Stimulated activated naive CD8-positive, alpha-beta T cell treated with anti-CD3 and anti-CD28 coated beads, Interleukin-15, amount 100 ng/mL, for 72 hours (primary cell): ENCODE measurements at regions not wholly inside any gene's neighbourhood (a gene's known extent, or its start where the extent isn't known, plus 50 kb on each side); places are given as distances from the start of the nearest gene placed in this dataset.

Source experiments
- ATAC-seq: fragments of 150-1000 bp; cut with Tn5 transposase; 2 replicates; pipeline ENCODE4 v1.10.0; 2021; ENCODE audit warnings: mild to moderate bottlenecking, moderate library complexity
- DNase-seq, 2 donors: peaks; one replicate each; pipeline ENCODE4 v3.0.0; 2021 to 2022
- H3K27ac Mint-ChIP-seq, 2 donors: one replicate each; pipeline ENCODE4 v1.8.0; 2022; ENCODE audit warnings: mild to moderate bottlenecking in 2 of 2, mixed read lengths in 2 of 2, moderate library complexity in 2 of 2
- H3K27me3 Mint-ChIP-seq: one replicate; pipeline ENCODE4 v1.8.0; 2022; ENCODE audit warnings: mixed read lengths
- H3K4me1 Mint-ChIP-seq: one replicate; pipeline ENCODE4 v1.8.0; 2022; ENCODE audit warnings: mild to moderate bottlenecking, mixed read lengths
- H3K4me3 Mint-ChIP-seq, 2 donors: one replicate each; pipeline ENCODE4 v1.8.0; 2022; ENCODE audit warnings: mild to moderate bottlenecking in 2 of 2, mixed read lengths in 2 of 2, moderate library complexity in 1 of 2
- H3K9me3 Mint-ChIP-seq, 2 donors: one replicate each; pipeline ENCODE4 v1.8.0; 2022; ENCODE audit warnings: mixed read lengths in 2 of 2

DNA sequence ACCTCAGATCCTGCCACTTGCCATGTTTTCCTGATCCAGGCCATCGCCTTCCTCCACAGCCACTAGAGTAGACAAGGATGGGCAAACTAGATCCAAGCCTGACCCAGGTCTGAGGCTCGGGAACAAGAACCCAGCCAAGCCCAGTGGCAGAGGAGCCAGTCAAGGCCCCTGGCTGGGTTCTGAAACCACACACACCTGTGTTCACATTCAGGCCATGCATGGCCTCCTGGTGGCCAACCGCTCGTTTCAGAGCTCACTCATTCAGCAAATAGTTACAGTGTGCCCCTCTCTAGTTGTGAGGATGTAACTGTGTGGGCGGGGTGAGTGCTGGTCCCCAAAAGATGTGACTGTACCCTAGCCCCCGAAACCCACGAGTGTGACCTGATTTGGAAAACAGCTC, 337.6 kb downstream of the CTTN start:
- Mint-ChIP-seq H3K4me1 (no peaks in the 10 kb centered on the region), H3K27ac (no peak overlapping the region), H3K9me3 (no peaks in the 10 kb centered on the region), H3K27me3 (no peaks in the 10 kb centered on the region), H3K4me3 (no peak overlapping the region)
- no peak for ATAC-seq
- no peak for DNase-seq

GRCh38 chr11:70736461-70736860, 338.1 kb downstream of the CTTN start:
- Mint-ChIP-seq H3K4me1 (no peaks in the 10 kb centered on the region), H3K9me3 (no peaks in the 10 kb centered on the region), H3K27ac (no peak overlapping the region), H3K4me3 (no peak overlapping the region), H3K27me3 (no peaks in the 10 kb centered on the region)
- ATAC-seq = no peak
- no peak for DNase-seq

- peaks cover 6% of the 10 kb centered on the region for H3K27me3 Mint-ChIP-seq
- no peak overlapping the region for H3K27ac Mint-ChIP-seq
- DNase-seq (no peak), ATAC-seq (no peak)
- no peaks in the 10 kb centered on the region for H3K4me1 Mint-ChIP-seq
- no peaks in the 10 kb centered on the region for H3K9me3 Mint-ChIP-seq
- no peak overlapping the region for H3K4me3 Mint-ChIP-seq
Observed at GRCh38 chr11:70736937-70737640, 338.8 kb downstream of the CTTN start.

- no peak overlapping the region for H3K27ac Mint-ChIP-seq
- no peaks in the 10 kb centered on the region for H3K9me3 Mint-ChIP-seq
- no peak overlapping the region for H3K4me3 Mint-ChIP-seq
- no peaks in the 10 kb centered on the region for H3K4me1 Mint-ChIP-seq
- DNase-seq = no peak
- H3K27me3 Mint-ChIP-seq = peaks cover 15% of the 10 kb centered on the region
- ATAC-seq = no peak
Observed at GRCh38 chr11:70737816-70738630, 339.7 kb downstream of the CTTN start.

DNA sequence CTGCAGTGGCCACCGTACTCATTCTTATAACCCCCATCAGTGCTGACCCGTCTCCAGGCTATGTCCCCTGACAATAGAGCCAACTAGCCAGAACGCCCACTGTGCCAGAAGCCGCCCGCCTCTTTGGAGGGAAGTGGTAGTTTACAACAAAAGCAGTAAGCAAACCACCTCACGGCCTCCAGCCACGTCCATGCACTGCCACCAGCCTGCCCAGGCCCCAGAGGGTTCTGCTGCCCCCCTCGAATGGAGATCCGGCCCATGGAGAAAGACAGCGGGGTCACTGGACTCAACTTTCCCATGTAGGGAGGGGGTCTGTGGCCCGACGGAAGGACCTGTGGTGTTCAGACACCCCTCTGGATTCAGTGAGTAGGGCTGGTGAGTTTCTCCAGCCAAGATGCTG, 340.3 kb downstream of the CTTN start:
- no peaks in the 10 kb centered on the region for H3K9me3 Mint-ChIP-seq
- no peak for ATAC-seq
- H3K4me1 Mint-ChIP-seq = no peaks in the 10 kb centered on the region
- peaks cover 17% of the 10 kb centered on the region for H3K27me3 Mint-ChIP-seq
- H3K27ac Mint-ChIP-seq = no peak overlapping the region
- H3K4me3 Mint-ChIP-seq = no peak overlapping the region
- no peak for DNase-seq

- DNase-seq (no peak), ATAC-seq (no peak)
- no peaks in the 10 kb centered on the region for H3K4me1 Mint-ChIP-seq
- H3K27me3 Mint-ChIP-seq = peaks cover 17% of the 10 kb centered on the region
- H3K4me3 Mint-ChIP-seq = no peak overlapping the region
- no peak overlapping the region for H3K27ac Mint-ChIP-seq
- no peaks in the 10 kb centered on the region for H3K9me3 Mint-ChIP-seq
Observed at GRCh38 chr11:70739091-70739490, 340.8 kb downstream of the CTTN start.

DNA sequence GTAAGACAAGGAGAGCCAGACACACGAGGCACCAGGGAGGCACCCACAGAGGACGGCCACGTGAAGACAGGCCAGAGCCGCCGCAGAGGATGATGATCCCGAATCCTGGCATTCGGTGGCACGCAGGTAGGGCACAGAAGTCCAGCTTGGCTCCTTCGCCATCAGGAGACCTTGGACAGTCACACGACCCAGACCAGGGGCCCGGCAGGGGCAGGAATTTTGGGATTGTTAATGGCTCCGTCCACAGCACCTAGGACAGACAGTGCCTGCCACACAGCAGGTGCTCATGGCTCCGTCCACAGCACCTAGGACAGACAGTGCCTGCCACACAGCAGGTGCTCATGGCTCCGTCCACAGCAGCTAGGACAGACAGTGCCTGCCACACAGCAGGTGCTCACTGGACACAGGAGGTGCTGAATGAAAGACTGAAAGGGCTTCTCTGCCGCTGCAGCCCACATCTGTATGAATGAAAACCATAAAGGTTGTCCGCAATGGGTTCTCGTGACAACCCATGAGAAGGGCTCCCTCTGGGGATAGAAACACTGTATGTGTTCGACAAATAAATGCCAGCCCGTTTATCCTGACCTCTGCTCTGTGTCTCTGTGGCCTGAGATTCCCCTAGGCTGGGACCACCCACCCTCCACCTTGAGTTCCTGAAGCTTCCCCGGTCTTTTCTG, 341.6 kb downstream of the CTTN start:
- no peaks in the 10 kb centered on the region for H3K4me1 Mint-ChIP-seq
- H3K4me3 Mint-ChIP-seq = no peak overlapping the region
- ATAC-seq (no peak), DNase-seq (no peak)
- H3K9me3 Mint-ChIP-seq = no peaks in the 10 kb centered on the region
- peaks cover 17% of the 10 kb centered on the region for H3K27me3 Mint-ChIP-seq
- H3K27ac Mint-ChIP-seq = no peak overlapping the region

DNA sequence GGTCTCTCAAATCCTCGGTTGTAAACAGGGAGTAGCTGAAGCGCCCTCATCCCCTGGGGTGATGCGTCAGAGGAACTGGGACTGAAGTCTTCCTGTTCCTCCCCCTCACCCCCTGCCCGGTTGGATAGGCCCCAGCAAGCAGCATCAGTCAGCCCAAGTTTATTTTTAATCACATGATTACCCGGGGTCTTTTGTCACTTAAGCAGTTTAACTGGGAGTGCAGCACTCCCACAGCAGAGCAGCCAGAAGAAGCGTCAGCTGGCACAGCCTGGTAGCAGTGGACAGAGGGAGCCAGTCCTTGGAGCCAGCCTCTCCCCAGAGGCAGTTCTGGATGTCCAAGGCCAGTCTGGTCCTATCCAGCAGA, 342.1 kb downstream of the CTTN start:
- Mint-ChIP-seq H3K27ac (no peak overlapping the region), H3K4me3 (no peak overlapping the region), H3K4me1 (no peaks in the 10 kb centered on the region), H3K27me3 (peaks cover 17% of the 10 kb centered on the region), H3K9me3 (no peaks in the 10 kb centered on the region)
- DNase-seq (no peak), ATAC-seq (no peak)

GRCh38 chr11:70741085-70741484, 342.8 kb downstream of the CTTN start:
- Mint-ChIP-seq H3K27me3 (peaks cover 17% of the 10 kb centered on the region), H3K4me1 (no peaks in the 10 kb centered on the region), H3K27ac (no peak overlapping the region), H3K9me3 (no peaks in the 10 kb centered on the region), H3K4me3 (no peak overlapping the region)
- no peak for ATAC-seq
- DNase-seq = no peak

DNA sequence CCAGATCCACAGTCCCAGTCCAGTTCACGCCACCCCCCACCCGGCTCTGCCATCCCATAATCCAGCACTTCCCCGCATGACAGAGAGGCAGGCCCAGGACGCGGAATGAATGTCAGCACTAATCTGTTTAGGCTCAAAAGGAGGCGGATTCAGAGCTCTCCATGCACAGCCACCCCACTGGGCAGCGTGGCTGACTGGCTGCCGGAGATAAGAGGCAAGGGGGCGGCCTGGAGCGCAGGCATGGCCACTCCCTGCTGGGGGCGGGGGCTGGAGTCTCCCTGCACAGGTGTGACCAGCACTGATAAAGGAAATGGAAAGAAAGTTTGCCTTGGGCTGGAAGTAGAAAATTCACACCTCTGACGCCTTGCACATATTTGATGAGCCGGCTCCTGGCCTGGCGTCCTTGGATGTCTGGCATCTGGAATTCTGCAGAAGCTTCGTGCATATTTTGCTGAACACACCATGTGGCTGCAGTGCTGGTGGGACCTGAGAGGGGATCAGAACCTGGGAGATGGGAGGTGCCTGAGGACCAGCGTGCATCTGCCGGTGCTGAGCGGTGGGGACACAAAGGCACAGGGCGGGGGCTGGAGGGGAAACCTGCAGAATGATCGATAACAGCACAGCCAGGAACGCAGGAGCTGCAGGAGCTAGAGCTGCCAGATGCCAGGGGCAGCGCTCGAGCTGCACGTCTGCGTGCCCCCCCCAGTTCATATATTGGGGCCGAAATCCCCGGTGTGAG, 344.4 kb downstream of the CTTN start:
- Mint-ChIP-seq H3K9me3 (no peaks in the 10 kb centered on the region), H3K4me3 (no peak overlapping the region), H3K27ac (no peak overlapping the region), H3K4me1 (no peaks in the 10 kb centered on the region), H3K27me3 (peaks cover 25% of the 10 kb centered on the region)
- ATAC-seq = no peak
- no peak for DNase-seq

DNA sequence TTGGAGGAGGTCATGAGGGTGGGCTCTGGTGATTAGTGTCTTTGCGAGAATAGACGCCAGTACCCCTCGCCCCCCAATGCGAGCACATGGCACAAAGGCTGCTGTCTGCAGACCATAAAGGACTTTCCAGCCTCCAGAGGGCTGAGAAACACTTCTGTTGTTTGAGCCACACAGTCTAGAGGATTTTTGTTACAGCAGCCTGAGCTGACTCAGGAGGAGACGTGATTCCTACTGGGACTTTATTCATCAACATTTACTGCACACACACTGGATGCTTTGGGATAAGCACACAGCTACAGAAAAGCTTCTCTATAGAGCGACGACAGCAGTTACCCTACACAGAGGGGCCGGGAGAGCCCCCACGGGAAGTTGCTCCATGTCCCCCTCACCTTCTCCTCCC, 345.0 kb downstream of the CTTN start:
- Mint-ChIP-seq H3K4me3 (no peak overlapping the region), H3K4me1 (no peaks in the 10 kb centered on the region), H3K27ac (no peak overlapping the region), H3K27me3 (peaks cover 25% of the 10 kb centered on the region), H3K9me3 (peaks cover 0 to under 1% of the 10 kb centered on the region in 2 donors)
- ATAC-seq (no peak), DNase-seq (no peak)

- no peak for DNase-seq
- Mint-ChIP-seq H3K4me3 (no peak overlapping the region), H3K27me3 (peaks cover 31% of the 10 kb centered on the region), H3K9me3 (peaks cover 5 to 6% of the 10 kb centered on the region in 2 donors), H3K27ac (no peak overlapping the region), H3K4me1 (no peaks in the 10 kb centered on the region)
- ATAC-seq = no peak
Observed at GRCh38 chr11:70743941-70744351, 345.6 kb downstream of the CTTN start.

DNA sequence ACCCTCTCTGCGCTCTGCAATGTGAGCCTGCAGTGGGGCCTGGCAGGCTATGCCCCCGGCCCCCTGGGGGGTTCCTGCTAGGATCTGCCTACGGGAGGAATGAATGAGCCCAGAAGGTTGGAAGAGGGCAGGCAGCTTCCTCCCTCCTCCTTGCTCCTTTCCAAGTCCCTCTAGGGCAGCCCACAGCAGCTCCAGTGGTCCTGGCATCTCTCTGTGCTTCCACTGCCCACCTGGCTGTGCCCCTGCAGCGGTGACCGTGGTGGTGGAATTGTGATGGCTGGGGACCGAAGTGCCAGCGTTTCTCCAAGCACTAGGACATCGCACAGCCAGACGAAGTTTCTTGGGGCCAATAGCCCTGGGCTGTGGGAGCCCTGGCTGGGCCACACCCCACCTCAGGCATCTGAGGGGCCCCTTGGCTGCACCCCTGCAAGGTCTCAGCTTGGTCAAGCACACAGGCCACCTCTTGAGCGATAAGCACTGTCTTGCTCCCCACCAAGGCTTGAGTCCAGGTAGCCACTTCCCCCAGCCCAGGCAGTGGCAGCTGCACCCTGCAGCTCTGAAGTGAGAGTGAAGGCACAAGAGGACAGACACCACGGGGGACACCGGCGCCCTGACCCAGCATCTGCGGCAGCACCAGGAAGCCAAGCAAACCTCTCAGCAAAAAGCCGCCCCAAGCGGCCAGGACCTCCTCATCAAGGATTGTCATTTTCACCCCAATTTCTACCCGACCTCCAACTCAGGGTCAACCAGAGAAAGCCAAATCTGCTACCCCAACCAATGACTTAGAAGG, 346.3 kb downstream of the CTTN start:
- Mint-ChIP-seq H3K27me3 (peaks cover 38% of the 10 kb centered on the region), H3K4me3 (no peak overlapping the region), H3K27ac (no peak overlapping the region), H3K4me1 (no peaks in the 10 kb centered on the region), H3K9me3 (peaks cover 10 to 13% of the 10 kb centered on the region in 2 donors)
- ATAC-seq (no peak), DNase-seq (no peak)

GRCh38 chr11:70745451-70745850, 347.1 kb downstream of the CTTN start:
- Mint-ChIP-seq H3K4me3 (no peak overlapping the region), H3K9me3 (peaks cover 12 to 19% of the 10 kb centered on the region in 2 donors), H3K27ac (no peak overlapping the region), H3K4me1 (no peaks in the 10 kb centered on the region), H3K27me3 (peaks cover 39% of the 10 kb centered on the region)
- no peak for DNase-seq
- ATAC-seq = no peak

DNA sequence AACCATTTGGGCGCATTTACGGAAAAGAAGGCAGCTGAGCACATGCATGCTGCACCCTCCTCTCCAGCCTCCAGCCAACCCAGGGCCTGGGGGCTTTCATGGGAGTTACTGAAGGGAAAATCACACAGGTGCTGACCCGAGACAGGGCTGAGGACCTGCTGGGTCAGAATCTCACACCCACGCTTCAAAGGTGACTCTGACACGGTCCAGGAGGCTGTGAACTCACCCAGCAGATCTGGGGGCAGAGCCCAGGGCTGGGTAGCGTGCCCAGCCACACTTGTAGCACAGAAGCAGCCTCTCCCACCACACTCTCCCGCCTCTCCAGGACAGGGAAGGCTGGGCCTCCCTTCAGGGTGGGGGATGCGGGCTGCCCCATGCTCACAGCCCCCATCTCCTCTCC, 347.6 kb downstream of the CTTN start:
- no peaks in the 10 kb centered on the region for H3K4me1 Mint-ChIP-seq
- no peak overlapping the region for H3K4me3 Mint-ChIP-seq
- ATAC-seq = no peak
- DNase-seq = no peak
- H3K27me3 Mint-ChIP-seq = peaks cover 39% of the 10 kb centered on the region
- H3K9me3 Mint-ChIP-seq = peaks cover 14 to 24% of the 10 kb centered on the region in 2 donors
- no peak overlapping the region for H3K27ac Mint-ChIP-seq
